GM18868 (cell line): ENCODE measurements at regions not wholly inside any gene's neighbourhood (a gene's known extent, or its start where the extent isn't known, plus 50 kb on each side); places are given as distances from the start of the nearest gene placed in this dataset.

Experiments
- ATAC-seq: cut with Tn5 transposase; IDR thresholded peaks from one replicate; pipeline ENCODE4 v1.9.1; 2021; ENCODE audit warnings: mild to moderate bottlenecking, moderate library complexity; ENCODE audit not compliant: unreplicated experiment

DNA sequence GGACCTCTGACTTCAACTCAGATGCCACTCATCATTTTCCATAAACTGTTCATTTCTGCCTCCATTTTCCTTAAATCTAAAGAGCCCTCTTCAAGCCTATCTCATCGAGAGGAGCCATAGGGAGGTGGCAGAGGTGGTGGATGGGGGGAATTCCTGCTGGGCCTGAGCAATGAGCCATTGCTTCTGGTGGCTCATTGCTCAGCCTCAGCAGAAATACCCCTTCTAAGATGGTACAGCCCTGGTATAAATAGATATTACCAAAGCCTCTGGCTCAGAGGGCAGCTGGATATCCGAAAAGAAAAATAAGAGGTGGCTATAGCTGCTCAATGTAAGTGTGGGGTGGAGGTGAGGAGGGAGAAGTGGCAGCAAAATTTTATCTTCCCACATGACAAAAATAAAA, 313.5 kb downstream of the CAAP1 start:
- no peak for ATAC-seq

DNA sequence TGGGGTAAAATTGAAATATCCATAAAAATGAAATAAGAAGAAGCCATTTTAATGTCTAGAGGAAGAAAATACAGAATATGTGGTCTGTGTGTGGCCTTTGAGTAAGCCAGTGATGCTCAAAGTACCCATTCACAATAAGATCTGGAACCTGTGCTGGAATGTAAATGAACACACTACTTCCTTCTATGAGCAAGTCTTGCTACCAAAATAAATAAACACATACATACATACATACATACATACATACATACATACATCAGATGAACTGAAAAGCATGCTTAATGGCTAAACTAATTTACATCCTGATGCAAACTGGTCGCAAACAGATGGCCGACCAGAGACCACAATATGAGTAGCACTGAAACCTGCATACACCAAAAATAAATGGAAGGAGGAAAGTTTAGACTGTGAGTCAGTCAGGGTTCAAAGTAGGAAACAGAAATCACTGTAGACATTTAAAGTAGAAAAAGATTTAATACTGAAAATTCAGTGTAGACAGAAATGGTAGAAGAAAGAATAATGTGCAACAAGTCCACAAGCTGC, 317.6 kb downstream of the CAAP1 start:
- no peak for ATAC-seq

- no peak for ATAC-seq
These were observed 318.3 kb downstream of the CAAP1 start for GRCh38 chr9:26574256-26574655.

- ATAC-seq, result no peak
These were observed 324.6 kb downstream of the CAAP1 start for GRCh38 chr9:26567976-26568375.

GRCh38 chr9:26566141-26566540, 326.5 kb downstream of the CAAP1 start:
- no peak for ATAC-seq

DNA sequence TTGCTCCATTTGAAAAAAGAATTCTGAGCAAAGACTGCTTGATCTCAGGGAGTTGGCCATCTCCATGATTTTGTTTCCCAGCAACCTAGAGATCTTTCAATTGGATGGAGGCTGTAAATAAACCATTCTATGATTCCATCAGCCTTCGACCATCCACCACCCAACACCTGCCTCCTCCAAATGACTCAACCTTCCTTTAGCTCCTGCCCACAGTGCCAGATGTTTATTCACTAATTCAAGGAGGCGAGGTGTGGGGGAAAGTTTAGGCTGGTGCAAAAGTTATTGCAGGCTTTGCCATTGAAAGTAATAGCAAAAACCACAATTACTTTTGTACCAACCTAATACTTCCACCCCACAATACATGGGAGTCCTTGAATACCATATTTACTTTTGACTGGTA, 327.5 kb downstream of the CAAP1 start:
- no peak for ATAC-seq

GRCh38 chr9:26562338-26562737, 330.3 kb downstream of the CAAP1 start:
- ATAC-seq, result peak; percentile 5

DNA sequence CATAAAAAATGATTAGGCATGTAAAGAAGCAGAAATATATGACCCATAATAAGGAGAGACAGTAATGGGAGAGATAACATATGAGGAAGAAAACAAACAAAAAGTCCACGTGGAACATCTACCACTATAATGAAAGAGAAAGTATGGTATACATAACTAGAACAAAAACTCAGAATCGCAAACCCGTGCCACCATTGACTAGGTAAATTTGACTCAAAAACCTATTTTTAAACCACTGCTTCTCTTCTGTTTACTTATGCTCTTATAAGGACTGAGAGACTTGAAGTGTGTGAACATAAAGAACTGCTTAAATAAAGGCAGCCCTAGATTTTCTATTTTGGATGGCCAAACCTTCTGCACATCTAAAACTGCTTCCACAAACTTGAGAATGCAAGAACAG, 330.7 kb downstream of the CAAP1 start:
- peak; percentile 92 for ATAC-seq

DNA sequence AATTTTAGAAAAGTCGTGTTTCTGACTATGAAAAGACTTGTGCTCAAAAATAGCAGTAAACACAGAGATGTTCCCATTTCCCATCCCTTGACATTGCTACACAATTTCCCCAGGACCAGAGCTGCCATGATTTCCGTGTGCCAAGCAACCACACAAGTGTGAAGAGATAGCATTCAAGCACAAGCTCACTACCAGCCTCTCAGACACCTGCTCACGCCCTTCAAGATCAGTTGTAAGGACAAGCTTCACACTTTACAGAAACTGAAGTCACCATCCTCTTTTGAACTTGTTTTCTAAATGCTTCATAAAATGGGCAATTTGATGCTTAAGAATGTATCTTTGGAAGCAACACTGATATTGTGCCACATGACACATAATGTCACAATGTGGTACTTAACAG, 333.1 kb downstream of the CAAP1 start:
- no peak for ATAC-seq

GRCh38 chr9:26551971-26552370, 340.6 kb downstream of the CAAP1 start:
- ATAC-seq, result no peak

GRCh38 chr9:26551451-26551850, 341.2 kb downstream of the CAAP1 start:
- no peak for ATAC-seq

- no peak for ATAC-seq
These were observed 343.8 kb downstream of the CAAP1 start for GRCh38 chr9:26548781-26549290.

GRCh38 chr9:26539867-26540493, 352.6 kb downstream of the CAAP1 start:
- ATAC-seq, result no peak

- ATAC-seq, result no peak
These were observed 355.4 kb downstream of the CAAP1 start for GRCh38 chr9:26537211-26537610.

GRCh38 chr9:26535151-26535550, 357.5 kb downstream of the CAAP1 start:
- ATAC-seq, result no peak

DNA sequence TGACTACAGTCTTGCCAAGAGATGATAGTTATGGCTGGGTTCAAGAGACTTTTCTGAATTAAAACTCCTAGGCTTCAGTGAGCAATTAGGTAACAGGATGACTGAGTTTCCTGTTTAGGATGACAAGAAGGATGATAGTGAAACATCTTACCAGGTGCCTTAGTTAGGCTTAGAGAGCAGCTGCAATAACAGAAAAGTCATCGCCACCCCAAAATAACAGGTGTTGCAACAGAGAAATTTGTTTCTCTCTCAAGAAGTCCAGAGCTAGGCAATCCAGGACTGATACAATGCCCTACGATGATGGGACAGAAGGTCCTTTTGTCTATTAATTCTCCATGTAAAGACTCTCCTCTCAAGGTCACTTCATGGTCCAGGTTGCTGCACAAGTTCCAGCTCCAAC, 361.8 kb downstream of the CAAP1 start:
- no peak for ATAC-seq

- ATAC-seq, result no peak
These were observed 364.7 kb downstream of the CAAP1 start for GRCh38 chr9:26527931-26528330.

- no peak for ATAC-seq
These were observed 368.3 kb downstream of the CAAP1 start for GRCh38 chr9:26524267-26524666.

DNA sequence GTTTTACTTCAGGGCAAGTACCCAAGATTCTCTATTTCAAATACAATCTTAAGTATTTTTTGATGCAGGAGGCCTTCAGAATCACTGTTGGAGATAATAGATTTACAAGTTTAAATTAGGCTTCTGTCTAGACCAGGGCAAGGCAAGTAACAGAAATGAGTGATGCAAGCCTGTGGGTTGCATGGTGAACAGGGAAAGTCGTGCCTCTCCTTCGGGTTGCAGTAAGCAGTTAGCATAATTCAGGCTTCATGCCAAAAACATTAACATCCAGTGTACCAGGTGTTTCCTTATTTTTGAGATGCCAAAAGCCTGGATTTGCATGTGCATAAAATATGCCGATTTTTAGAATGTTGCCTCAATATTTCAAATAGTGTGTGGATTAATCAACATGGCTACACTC, 369.0 kb downstream of the CAAP1 start:
- ATAC-seq, result no peak

DNA sequence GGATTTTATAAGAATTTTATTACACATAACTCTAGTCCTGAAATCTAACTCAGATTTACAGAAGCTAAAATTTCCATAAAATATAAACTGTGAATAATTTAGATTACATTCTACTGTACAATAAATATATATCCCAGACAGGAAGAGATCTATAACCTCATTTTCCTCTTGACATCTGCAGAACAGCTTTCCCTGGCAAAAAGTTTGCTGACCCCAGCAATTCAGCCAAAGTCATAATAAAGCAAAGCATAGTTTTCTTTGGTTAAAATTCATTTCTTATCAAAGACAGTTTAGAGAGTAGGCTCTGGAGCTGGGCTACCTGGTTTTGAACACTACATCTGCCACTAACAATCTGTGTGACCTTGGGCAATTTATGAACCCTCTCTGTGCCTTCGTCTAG, 372.5 kb downstream of the CAAP1 start:
- ATAC-seq, result no peak

GRCh38 chr9:26516773-26517343, 375.7 kb downstream of the CAAP1 start:
- no peak for ATAC-seq

GRCh38 chr9:26513730-26514129, 378.9 kb downstream of the CAAP1 start:
- no peak for ATAC-seq

- ATAC-seq, result no peak
These were observed 382.5 kb downstream of the CAAP1 start for GRCh38 chr9:26510137-26510536.
